ENCODE measurements at regions not wholly inside any gene's neighbourhood (a gene's known extent, or its start where the extent isn't known, plus 50 kb on each side); places are given as distances from the start of the nearest gene placed in this dataset.

DNA sequence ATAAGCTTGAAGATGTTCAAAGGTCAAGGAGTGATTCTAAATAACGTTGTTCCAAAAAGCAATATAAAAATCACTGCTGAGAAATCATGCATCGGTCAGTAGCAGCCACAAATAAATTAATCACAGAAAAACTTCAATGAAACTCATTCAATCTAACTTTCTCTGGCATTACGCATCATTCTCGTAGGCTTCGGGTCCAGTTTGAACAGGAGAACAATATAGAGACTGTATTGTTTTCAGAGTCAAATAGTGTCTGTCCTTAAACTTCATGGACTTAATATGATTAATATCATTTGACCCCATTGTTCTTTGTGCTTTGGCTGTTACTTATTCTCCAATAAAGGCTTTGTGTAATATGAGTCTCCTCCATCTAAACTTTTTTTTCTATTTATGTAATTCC is 200.4 kb downstream of the C6orf118 start:
- TF ChIP-seq, protein P1, sequence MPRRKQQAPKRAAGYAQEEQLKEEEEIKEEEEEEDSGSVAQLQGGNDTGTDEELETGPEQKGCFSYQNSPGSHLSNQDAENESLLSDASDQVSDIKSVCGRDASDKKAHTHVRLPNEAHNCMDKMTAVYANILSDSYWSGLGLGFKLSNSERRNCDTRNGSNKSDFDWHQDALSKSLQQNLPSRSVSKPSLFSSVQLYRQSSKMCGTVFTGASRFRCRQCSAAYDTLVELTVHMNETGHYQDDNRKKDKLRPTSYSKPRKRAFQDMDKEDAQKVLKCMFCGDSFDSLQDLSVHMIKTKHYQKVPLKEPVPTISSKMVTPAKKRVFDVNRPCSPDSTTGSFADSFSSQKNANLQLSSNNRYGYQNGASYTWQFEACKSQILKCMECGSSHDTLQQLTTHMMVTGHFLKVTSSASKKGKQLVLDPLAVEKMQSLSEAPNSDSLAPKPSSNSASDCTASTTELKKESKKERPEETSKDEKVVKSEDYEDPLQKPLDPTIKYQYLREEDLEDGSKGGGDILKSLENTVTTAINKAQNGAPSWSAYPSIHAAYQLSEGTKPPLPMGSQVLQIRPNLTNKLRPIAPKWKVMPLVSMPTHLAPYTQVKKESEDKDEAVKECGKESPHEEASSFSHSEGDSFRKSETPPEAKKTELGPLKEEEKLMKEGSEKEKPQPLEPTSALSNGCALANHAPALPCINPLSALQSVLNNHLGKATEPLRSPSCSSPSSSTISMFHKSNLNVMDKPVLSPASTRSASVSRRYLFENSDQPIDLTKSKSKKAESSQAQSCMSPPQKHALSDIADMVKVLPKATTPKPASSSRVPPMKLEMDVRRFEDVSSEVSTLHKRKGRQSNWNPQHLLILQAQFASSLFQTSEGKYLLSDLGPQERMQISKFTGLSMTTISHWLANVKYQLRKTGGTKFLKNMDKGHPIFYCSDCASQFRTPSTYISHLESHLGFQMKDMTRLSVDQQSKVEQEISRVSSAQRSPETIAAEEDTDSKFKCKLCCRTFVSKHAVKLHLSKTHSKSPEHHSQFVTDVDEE (CRISPR knock-in tag; IDR thresholded peaks at IDR 0.05), result no peak
- TF ChIP-seq ZFP3 (CRISPR knock-in tag; IDR thresholded peaks at IDR 0.05) (no peak), ZNF8 (CRISPR knock-in tag; IDR thresholded peaks at IDR 0.05) (no peak), ZNF565 (CRISPR knock-in tag; conservative IDR thresholded peaks at IDR 0.05; ENCODE audit: low read depth) (no peak), BACH2 (CRISPR knock-in tag; IDR thresholded peaks at IDR 0.05; ENCODE audit: borderline replicate concordance) (no peak), SNAI2 (CRISPR knock-in tag; IDR thresholded peaks at IDR 0.05) (no peak), GLIS3 (CRISPR knock-in tag; IDR thresholded peaks at IDR 0.05) (no peak), ISL1 (CRISPR knock-in tag; IDR thresholded peaks at IDR 0.05) (no peak), RARB (CRISPR knock-in tag; IDR thresholded peaks at IDR 0.05) (no peak), OSR1 (CRISPR knock-in tag; IDR thresholded peaks at IDR 0.05) (no peak), ESRRG (CRISPR knock-in tag; IDR thresholded peaks at IDR 0.05) (no peak), TOX (CRISPR knock-in tag; IDR thresholded peaks at IDR 0.05; ENCODE audit: borderline replicate concordance) (no peak)
- TF ChIP-seq, protein P2, sequence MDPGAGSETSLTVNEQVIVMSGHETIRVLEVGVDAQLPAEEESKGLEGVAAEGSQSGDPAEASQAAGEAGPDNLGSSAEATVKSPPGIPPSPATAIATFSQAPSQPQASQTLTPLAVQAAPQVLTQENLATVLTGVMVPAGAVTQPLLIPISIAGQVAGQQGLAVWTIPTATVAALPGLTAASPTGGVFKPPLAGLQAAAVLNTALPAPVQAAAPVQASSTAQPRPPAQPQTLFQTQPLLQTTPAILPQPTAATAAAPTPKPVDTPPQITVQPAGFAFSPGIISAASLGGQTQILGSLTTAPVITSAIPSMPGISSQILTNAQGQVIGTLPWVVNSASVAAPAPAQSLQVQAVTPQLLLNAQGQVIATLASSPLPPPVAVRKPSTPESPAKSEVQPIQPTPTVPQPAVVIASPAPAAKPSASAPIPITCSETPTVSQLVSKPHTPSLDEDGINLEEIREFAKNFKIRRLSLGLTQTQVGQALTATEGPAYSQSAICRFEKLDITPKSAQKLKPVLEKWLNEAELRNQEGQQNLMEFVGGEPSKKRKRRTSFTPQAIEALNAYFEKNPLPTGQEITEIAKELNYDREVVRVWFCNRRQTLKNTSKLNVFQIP (CRISPR knock-in tag; IDR thresholded peaks at IDR 0.05; ENCODE audit: borderline replicate concordance, low read depth), result no peak
- TF ChIP-seq, protein P3, sequence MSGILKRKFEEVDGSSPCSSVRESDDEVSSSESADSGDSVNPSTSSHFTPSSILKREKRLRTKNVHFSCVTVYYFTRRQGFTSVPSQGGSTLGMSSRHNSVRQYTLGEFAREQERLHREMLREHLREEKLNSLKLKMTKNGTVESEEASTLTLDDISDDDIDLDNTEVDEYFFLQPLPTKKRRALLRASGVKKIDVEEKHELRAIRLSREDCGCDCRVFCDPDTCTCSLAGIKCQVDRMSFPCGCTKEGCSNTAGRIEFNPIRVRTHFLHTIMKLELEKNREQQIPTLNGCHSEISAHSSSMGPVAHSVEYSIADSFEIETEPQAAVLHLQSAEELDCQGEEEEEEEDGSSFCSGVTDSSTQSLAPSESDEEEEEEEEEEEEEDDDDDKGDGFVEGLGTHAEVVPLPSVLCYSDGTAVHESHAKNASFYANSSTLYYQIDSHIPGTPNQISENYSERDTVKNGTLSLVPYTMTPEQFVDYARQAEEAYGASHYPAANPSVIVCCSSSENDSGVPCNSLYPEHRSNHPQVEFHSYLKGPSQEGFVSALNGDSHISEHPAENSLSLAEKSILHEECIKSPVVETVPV (CRISPR knock-in tag; IDR thresholded peaks at IDR 0.05), result no peak
- TF ChIP-seq, protein P4, sequence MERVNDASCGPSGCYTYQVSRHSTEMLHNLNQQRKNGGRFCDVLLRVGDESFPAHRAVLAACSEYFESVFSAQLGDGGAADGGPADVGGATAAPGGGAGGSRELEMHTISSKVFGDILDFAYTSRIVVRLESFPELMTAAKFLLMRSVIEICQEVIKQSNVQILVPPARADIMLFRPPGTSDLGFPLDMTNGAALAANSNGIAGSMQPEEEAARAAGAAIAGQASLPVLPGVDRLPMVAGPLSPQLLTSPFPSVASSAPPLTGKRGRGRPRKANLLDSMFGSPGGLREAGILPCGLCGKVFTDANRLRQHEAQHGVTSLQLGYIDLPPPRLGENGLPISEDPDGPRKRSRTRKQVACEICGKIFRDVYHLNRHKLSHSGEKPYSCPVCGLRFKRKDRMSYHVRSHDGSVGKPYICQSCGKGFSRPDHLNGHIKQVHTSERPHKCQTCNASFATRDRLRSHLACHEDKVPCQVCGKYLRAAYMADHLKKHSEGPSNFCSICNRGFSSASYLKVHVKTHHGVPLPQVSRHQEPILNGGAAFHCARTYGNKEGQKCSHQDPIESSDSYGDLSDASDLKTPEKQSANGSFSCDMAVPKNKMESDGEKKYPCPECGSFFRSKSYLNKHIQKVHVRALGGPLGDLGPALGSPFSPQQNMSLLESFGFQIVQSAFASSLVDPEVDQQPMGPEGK (CRISPR knock-in tag; IDR thresholded peaks at IDR 0.05; ENCODE audit: borderline replicate concordance), result no peak
- no peak for ATAC-seq

DNA sequence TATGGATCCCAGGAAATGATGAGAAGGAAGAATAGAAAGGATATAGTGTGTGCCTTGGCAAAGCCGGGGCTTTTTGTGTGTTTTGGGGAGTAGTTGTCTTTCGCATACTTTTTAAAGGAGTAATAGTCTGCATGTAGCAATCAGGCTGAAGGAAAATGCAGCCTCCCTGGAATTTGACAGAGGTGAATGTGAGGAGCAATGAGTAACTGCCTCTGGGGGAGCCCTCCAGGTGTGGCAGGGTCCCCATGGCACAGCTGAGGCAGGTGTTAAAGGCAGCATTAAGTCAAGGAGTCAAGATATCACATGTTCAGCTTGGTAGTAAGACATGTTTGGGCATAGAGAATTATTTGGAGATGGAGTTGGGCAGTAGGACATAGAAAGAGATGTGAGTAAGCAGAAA is 203.1 kb downstream of the C6orf118 start:
- TF ChIP-seq ZNF70 (CRISPR knock-in tag; IDR thresholded peaks at IDR 0.05) (no peak), ISL1 (CRISPR knock-in tag; IDR thresholded peaks at IDR 0.05) (no peak), TOX (CRISPR knock-in tag; IDR thresholded peaks at IDR 0.05; ENCODE audit: borderline replicate concordance) (no peak), OSR1 (CRISPR knock-in tag; IDR thresholded peaks at IDR 0.05) (no peak), TCF4 (CRISPR knock-in tag; IDR thresholded peaks at IDR 0.05; ENCODE audit: borderline replicate concordance) (no peak), ARNTL (CRISPR knock-in tag; IDR thresholded peaks at IDR 0.05; ENCODE audit: borderline replicate concordance, low read depth) (no peak), ZNF565 (CRISPR knock-in tag; conservative IDR thresholded peaks at IDR 0.05; ENCODE audit: low read depth) (no peak)
- ATAC-seq, result no peak

DNA sequence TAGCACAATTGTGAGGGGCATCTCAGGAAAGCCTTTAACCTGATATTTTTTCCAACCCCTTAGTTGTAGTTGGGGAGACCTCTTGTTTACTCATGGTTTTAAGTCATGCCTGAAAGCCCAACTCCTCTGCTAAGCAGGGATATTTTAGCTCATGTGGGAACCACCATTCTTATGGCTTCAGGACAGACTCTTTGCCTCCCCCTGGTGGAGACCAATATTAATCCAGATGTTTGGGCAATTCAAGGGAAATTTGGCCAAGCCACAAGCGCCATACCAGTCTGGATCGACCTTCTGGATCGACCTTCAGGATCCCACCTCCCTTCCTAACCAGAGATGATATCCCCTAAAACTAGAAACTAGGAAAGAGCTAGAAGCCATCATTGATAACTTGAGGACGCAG is 211.2 kb downstream of the C6orf118 start:
- TF ChIP-seq, protein P3 (CRISPR knock-in tag; IDR thresholded peaks at IDR 0.05), result no peak
- TF ChIP-seq SNAI2 (CRISPR knock-in tag; IDR thresholded peaks at IDR 0.05), result no peak
- no peak for TF ChIP-seq OSR1 (CRISPR knock-in tag; IDR thresholded peaks at IDR 0.05)
- TF ChIP-seq, protein P1 (CRISPR knock-in tag; IDR thresholded peaks at IDR 0.05), result no peak
- TF ChIP-seq CSDC2 (CRISPR knock-in tag; IDR thresholded peaks at IDR 0.05), result no peak
- no peak for ATAC-seq

Measured in SK-N-SH treated with all-trans-retinoic acid at 6 μM for 48 hours (cell line).